Esophagus muscularis mucosa (tissue), 4 donors: ENCODE measurements at regions not wholly inside any gene's neighbourhood (a gene's known extent, or its start where the extent isn't known, plus 50 kb on each side); places are given as distances from the start of the nearest gene placed in this dataset.

ENCODE experiments used
- DNase-seq: peaks from one replicate; pipeline ENCODE4 v3.0.0-alpha.2; 2017; ENCODE audit errors: extremely low spot score
- H3K27ac ChIP-seq, 4 donors: fragments of 200-600 bp; sonication (generic); replicated peaks in 1 of 4; 1 replicate in 3 of 4; 2 replicates in 1 of 4; pipeline ENCODE4 v1.5.1; 2016 to 2019; ENCODE audit warnings: mild to moderate bottlenecking in 1 of 4
- H3K27me3 ChIP-seq, 4 donors: fragments of 200-600 bp; sonication (generic); one replicate each; pipeline versions ENCODE4 v1.5.1 to v1.6.0; 2016 to 2019
- H3K36me3 ChIP-seq, 4 donors: fragments of 200-600 bp; sonication (generic); one replicate each; pipeline ENCODE4 v1.5.1; 2016 to 2019
- H3K4me1 ChIP-seq, 4 donors: fragments of 200-600 bp; sonication (generic); one replicate each; pipeline ENCODE4 v1.5.1; 2016 to 2019
- H3K4me3 ChIP-seq, 4 donors: fragments of 200-600 bp; sonication (generic); 1 replicate in 2 of 4; 2 replicates in 2 of 4; pipeline ENCODE4 v1.5.1; 2016 to 2019; ENCODE audit warnings: mild to moderate bottlenecking in 4 of 4, moderate library complexity in 1 of 4
- H3K9me3 ChIP-seq, 4 donors: fragments of 200-600 bp; sonication (generic); 1 replicate in 3 of 4; 2 replicates in 1 of 4; pipeline ENCODE4 v1.5.1; 2016 to 2019
- CTCF ChIP-seq, 3 experiments: fragments of 200-600 bp in 2 of 3; fragments of 450-650 bp in 1 of 3; sonication (generic) in 2 of 3; IDR thresholded peaks; one replicate each; pipeline ENCODE4 v1.5.1; 2017 to 2019; ENCODE audit warnings: antibody characterized with exemption in 3 of 3, mild to moderate bottlenecking in 2 of 3, moderate library complexity in 1 of 3
- EP300 ChIP-seq: sonication (generic); formaldehyde crosslinking; IDR thresholded peaks from one replicate; pipeline ENCODE4 v1.6.1; 2017; ENCODE audit warnings: antibody characterized with exemption
- POLR2A ChIP-seq: fragments of 450-650 bp; IDR thresholded peaks from one replicate; pipeline ENCODE4 v1.6.1; 2017; ENCODE audit warnings: antibody characterized with exemption, moderate library complexity, mild to moderate bottlenecking, low read depth
- POLR2AphosphoS5 ChIP-seq, 2 donors: sonication (generic); formaldehyde crosslinking; IDR thresholded peaks; one replicate each; pipeline ENCODE4 v1.6.1; 2017; ENCODE audit warnings: antibody characterized with exemption in 2 of 2
- WGBS: methylation state at CpG from one replicate; pipeline ENCODE4 v1.1.5; 2018; 5-methylcytosine and 5-hydroxymethylcytosine counted together
- intact Hi-C: fragments of 100-400 bp; cut with DNase I; formaldehyde crosslinking; loops from one replicate; pipeline ENCODE4 v1.15.1; 2023

GRCh38 chr3:82080792-82081191 lies 319.3 kb upstream of the GBE1 start:
- DNase-seq, result no peak
- intact Hi-C loops, result no loop called here

GRCh38 chr3:82080261-82080660 lies 318.8 kb upstream of the GBE1 start:
- H3K9me3 ChIP-seq, result no peaks in the 10 kb centered on the region
- DNase-seq, result no peak
- no peaks in the 10 kb centered on the region for H3K27me3 ChIP-seq
- no peaks in the 10 kb centered on the region for H3K4me1 ChIP-seq
- 65% methylated on average over 3 of the region's 3 CpGs for WGBS
- intact Hi-C loops, result no loop called here
- no peak overlapping the region for H3K27ac ChIP-seq
- TF ChIP-seq EP300, result no peak
- TF ChIP-seq CTCF (IDR thresholded peaks at IDR 0.05), result no peak
- no peak for TF ChIP-seq POLR2A
- no peak for TF ChIP-seq POLR2AphosphoS5 (IDR thresholded peaks at IDR 0.05)
- no peak overlapping the region for H3K4me3 ChIP-seq
- no peaks in the 10 kb centered on the region for H3K36me3 ChIP-seq

More at GRCh38 chr3:82080792-82081191, 319.3 kb upstream of the GBE1 start:
- 72% methylated on average over 3 of the region's 3 CpGs for WGBS
- Histone ChIP-seq H3K9me3 (no peaks in the 10 kb centered on the region), H3K36me3 (no peaks in the 10 kb centered on the region), H3K27me3 (no peaks in the 10 kb centered on the region), H3K4me3 (no peak overlapping the region), H3K4me1 (no peaks in the 10 kb centered on the region), H3K27ac (no peak overlapping the region)
- TF ChIP-seq POLR2AphosphoS5 (IDR thresholded peaks at IDR 0.05) (no peak), CTCF (IDR thresholded peaks at IDR 0.05) (no peak), POLR2A (no peak), EP300 (no peak)

GRCh38 chr3:82079335-82079890 lies 318.0 kb upstream of the GBE1 start:
- no peak overlapping the region for H3K27ac ChIP-seq
- no peaks in the 10 kb centered on the region for H3K27me3 ChIP-seq
- no peak overlapping the region for H3K4me3 ChIP-seq
- 63% methylated on average over 5 of the region's 5 CpGs for WGBS
- no peaks in the 10 kb centered on the region for H3K36me3 ChIP-seq
- intact Hi-C loops, result no loop called here
- TF ChIP-seq CTCF (IDR thresholded peaks at IDR 0.05) (no peak), POLR2A (no peak), EP300 (no peak), POLR2AphosphoS5 (IDR thresholded peaks at IDR 0.05) (no peak)
- H3K9me3 ChIP-seq, result no peaks in the 10 kb centered on the region
- no peak for DNase-seq
- no peaks in the 10 kb centered on the region for H3K4me1 ChIP-seq

GRCh38 chr3:82078246-82078645 lies 316.8 kb upstream of the GBE1 start:
- H3K27me3 ChIP-seq, result no peaks in the 10 kb centered on the region
- no peak for DNase-seq
- 90% methylated on average over 3 of the region's 3 CpGs for WGBS
- no peak overlapping the region for H3K27ac ChIP-seq
- no peak overlapping the region for H3K4me3 ChIP-seq
- TF ChIP-seq EP300 (no peak), CTCF (IDR thresholded peaks at IDR 0.05) (no peak), POLR2A (no peak), POLR2AphosphoS5 (IDR thresholded peaks at IDR 0.05) (no peak)
- H3K4me1 ChIP-seq, result no peaks in the 10 kb centered on the region
- no peaks in the 10 kb centered on the region for H3K36me3 ChIP-seq
- H3K9me3 ChIP-seq, result no peaks in the 10 kb centered on the region
- intact Hi-C loops, result no loop called here

- 86% methylated on average over 6 of the region's 7 CpGs for WGBS
- TF ChIP-seq POLR2A, result no peak
- TF ChIP-seq POLR2AphosphoS5 (IDR thresholded peaks at IDR 0.05), result no peak
- TF ChIP-seq EP300, result no peak
- intact Hi-C loops, result no loop called here
These were observed 306.0 kb upstream of the GBE1 start for GRCh38 chr3:82067420-82067819.

More at GRCh38 chr3:82067420-82067819, 306.0 kb upstream of the GBE1 start:
- no peaks in the 10 kb centered on the region for H3K36me3 ChIP-seq
- H3K4me3 ChIP-seq, result no peak overlapping the region
- no peak for DNase-seq
- H3K27ac ChIP-seq, result no peak overlapping the region
- no peaks in the 10 kb centered on the region for H3K9me3 ChIP-seq
- no peaks in the 10 kb centered on the region for H3K4me1 ChIP-seq
- no peaks in the 10 kb centered on the region for H3K27me3 ChIP-seq
